ENCODE measurements at regions not wholly inside any gene's neighbourhood (a gene's known extent, or its start where the extent isn't known, plus 50 kb on each side); places are given as distances from the start of the nearest gene placed in this dataset.

DNA sequence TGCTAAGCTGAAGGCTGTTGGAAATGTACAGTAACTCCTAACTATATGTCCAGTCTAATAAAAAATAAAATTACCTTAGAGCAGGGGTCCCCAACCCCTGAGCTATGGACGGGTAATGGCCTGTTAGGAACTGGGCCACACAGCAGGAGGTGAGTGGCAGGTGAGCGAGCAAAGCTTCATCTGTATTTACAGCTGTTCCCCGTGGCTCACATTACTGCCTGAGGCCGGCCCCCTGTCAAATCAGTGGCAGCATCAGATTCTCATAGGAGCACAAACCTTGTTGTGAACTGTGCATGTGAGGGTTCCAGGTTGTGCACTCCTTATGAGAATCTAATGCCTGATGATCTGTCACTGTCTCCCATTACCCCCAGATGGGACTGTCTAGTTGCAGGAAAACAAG, 73.1 kb upstream of the CXCR4 start:
- TF ChIP-seq, protein P1, sequence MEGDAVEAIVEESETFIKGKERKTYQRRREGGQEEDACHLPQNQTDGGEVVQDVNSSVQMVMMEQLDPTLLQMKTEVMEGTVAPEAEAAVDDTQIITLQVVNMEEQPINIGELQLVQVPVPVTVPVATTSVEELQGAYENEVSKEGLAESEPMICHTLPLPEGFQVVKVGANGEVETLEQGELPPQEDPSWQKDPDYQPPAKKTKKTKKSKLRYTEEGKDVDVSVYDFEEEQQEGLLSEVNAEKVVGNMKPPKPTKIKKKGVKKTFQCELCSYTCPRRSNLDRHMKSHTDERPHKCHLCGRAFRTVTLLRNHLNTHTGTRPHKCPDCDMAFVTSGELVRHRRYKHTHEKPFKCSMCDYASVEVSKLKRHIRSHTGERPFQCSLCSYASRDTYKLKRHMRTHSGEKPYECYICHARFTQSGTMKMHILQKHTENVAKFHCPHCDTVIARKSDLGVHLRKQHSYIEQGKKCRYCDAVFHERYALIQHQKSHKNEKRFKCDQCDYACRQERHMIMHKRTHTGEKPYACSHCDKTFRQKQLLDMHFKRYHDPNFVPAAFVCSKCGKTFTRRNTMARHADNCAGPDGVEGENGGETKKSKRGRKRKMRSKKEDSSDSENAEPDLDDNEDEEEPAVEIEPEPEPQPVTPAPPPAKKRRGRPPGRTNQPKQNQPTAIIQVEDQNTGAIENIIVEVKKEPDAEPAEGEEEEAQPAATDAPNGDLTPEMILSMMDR (IDR thresholded peaks at IDR 0.05) = no peak
- no peak for TF ChIP-seq POLR2AphosphoS5 (IDR thresholded peaks at IDR 0.05; ENCODE audit: low read depth, low read length)
